Calu3 (cell line): ENCODE measurements at regions not wholly inside any gene's neighbourhood (a gene's known extent, or its start where the extent isn't known, plus 50 kb on each side); places are given as distances from the start of the nearest gene placed in this dataset.

Source experiments
- BruUV-seq: library from RNA; stranded (reverse); fragments of 400-500 nt; replicated peaks from 2 replicates; lab custom pipeline; 2021; lab: Mats Ljungman, UMichigan
- CTCF ChIA-PET: fragments of 300-600 bp; sonication (Branson Sonifier 250); formaldehyde crosslinking; loops from one replicate; lab custom pipeline; 2022; ENCODE audit warnings: antibody characterized with exemption; lab: Charles Lee
- DNase-seq: peaks from one replicate; pipeline ENCODE4 v3.0.0; 2022
- H3K27ac Mint-ChIP-seq: one replicate; pipeline ENCODE4 v1.8.0; 2022; ENCODE audit warnings: mixed read lengths; ENCODE audit not compliant: unreplicated experiment
- H3K27me3 Mint-ChIP-seq: one replicate; pipeline ENCODE4 v1.8.0; 2022; ENCODE audit warnings: mixed read lengths; ENCODE audit not compliant: unreplicated experiment
- H3K36me3 Mint-ChIP-seq: one replicate; pipeline ENCODE4 v1.8.0; 2022; ENCODE audit warnings: mild to moderate bottlenecking, moderate library complexity, mixed read lengths; ENCODE audit not compliant: insufficient read depth, unreplicated experiment
- H3K4me1 Mint-ChIP-seq: one replicate; pipeline ENCODE4 v1.8.0; 2022; ENCODE audit warnings: mild to moderate bottlenecking, low read depth, mixed read lengths; ENCODE audit not compliant: unreplicated experiment
- H3K4me3 Mint-ChIP-seq: one replicate; pipeline ENCODE4 v1.8.0; 2022; ENCODE audit warnings: mild to moderate bottlenecking, low read depth, moderate library complexity, mixed read lengths; ENCODE audit not compliant: unreplicated experiment
- H3K9me3 Mint-ChIP-seq: one replicate; pipeline ENCODE4 v1.8.0; 2022; ENCODE audit warnings: low read depth, mixed read lengths; ENCODE audit not compliant: unreplicated experiment
- CTCF ChIP-seq: fragments of 200-600 bp; IDR thresholded peaks from one replicate; pipeline ENCODE4 v1.8.0; 2022; ENCODE audit warnings: antibody characterized with exemption; ENCODE audit not compliant: unreplicated experiment
- intact Hi-C: fragments of 100-400 bp; cut with micrococcal nuclease; formaldehyde crosslinking; loops from one replicate; pipeline ENCODE4 v1.10.0; 2022; ENCODE audit not compliant: unreplicated experiment

GRCh38 chr7:22937946-22938345 lies 76.0 kb downstream of the HYCC1 start:
- no peaks in the 10 kb centered on the region for H3K9me3 Mint-ChIP-seq
- no peaks in the 10 kb centered on the region for H3K36me3 Mint-ChIP-seq
- BruUV-seq: no TSS peak
- H3K4me3 Mint-ChIP-seq: no peak overlapping the region
- DNase-seq: no peak
- intact Hi-C loops: no loop called here
- CTCF ChIA-PET: no interaction called here
- H3K4me1 Mint-ChIP-seq: no peaks in the 10 kb centered on the region
- no peak for TF ChIP-seq CTCF
- peaks cover 3% of the 10 kb centered on the region for H3K27me3 Mint-ChIP-seq
- H3K27ac Mint-ChIP-seq: no peak overlapping the region

DNA sequence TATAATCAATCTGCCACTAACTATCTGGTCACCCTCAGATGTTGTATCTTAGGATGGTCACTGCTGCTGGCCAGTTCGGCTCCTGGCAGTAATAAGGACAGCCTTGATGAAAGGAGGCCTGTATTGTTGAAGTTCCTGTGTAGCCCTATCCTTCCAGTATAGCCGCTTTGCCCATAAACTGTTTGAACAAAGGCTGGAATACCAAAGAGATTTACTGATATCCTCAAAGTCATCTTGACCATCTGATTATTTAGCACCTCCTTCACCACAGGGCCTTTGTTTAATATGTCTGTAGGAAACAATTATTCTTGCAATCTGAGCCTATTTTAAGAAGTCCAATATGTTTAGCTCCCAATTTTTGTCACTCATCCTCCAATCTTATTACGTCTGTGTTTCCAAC lies 77.7 kb downstream of the HYCC1 start:
- H3K36me3 Mint-ChIP-seq: no peaks in the 10 kb centered on the region
- H3K4me1 Mint-ChIP-seq: no peaks in the 10 kb centered on the region
- no peaks in the 10 kb centered on the region for H3K9me3 Mint-ChIP-seq
- intact Hi-C loops: no loop called here
- no peak for TF ChIP-seq CTCF
- CTCF ChIA-PET: interaction anchor here (0.5 kb wide), 1 partner anchor 150 kb away, joined by 8 read pairs; no protein-coding TSS in a partner anchor
- no TSS peak for BruUV-seq
- H3K4me3 Mint-ChIP-seq: no peak overlapping the region
- H3K27ac Mint-ChIP-seq: no peak overlapping the region
- H3K27me3 Mint-ChIP-seq: peaks cover 17% of the 10 kb centered on the region
- no peak for DNase-seq

GRCh38 chr7:22935269-22935668 lies 78.7 kb downstream of the HYCC1 start:
- Mint-ChIP-seq H3K27ac (no peak overlapping the region), H3K4me1 (no peaks in the 10 kb centered on the region), H3K4me3 (no peak overlapping the region), H3K27me3 (peaks cover 26% of the 10 kb centered on the region), H3K9me3 (peaks cover 6% of the 10 kb centered on the region), H3K36me3 (no peaks in the 10 kb centered on the region)
- BruUV-seq: no TSS peak
- DNase-seq: no peak
- TF ChIP-seq CTCF: no peak
- CTCF ChIA-PET: no interaction called here
- intact Hi-C loops: no loop called here

- CTCF ChIA-PET: no interaction called here
- Mint-ChIP-seq H3K9me3 (peaks cover 6% of the 10 kb centered on the region), H3K36me3 (no peaks in the 10 kb centered on the region), H3K27ac (no peak overlapping the region), H3K27me3 (peaks cover 26% of the 10 kb centered on the region), H3K4me3 (no peak overlapping the region), H3K4me1 (no peaks in the 10 kb centered on the region)
- no TSS peak for BruUV-seq
- no peak for TF ChIP-seq CTCF
- intact Hi-C loops: no loop called here
- no peak for DNase-seq
These were observed 79.4 kb downstream of the HYCC1 start for GRCh38 chr7:22934473-22935065.
